ENCODE measurements at regions not wholly inside any gene's neighbourhood (a gene's known extent, or its start where the extent isn't known, plus 50 kb on each side); places are given as distances from the start of the nearest gene placed in this dataset.

- no peak for TF ChIP-seq PRDM4 (tag by site-specific recombination; IDR thresholded peaks at IDR 0.05)
- TF ChIP-seq CTCF (tag by site-specific recombination; IDR thresholded peaks at IDR 0.05) = no peak
- no peak for TF ChIP-seq BCL11A (tag by site-specific recombination; IDR thresholded peaks at IDR 0.05; ENCODE audit: low read depth)
- TF ChIP-seq GLI4 (tag by site-specific recombination; IDR thresholded peaks at IDR 0.05) = no peak
- no peak for TF ChIP-seq ZNF274 (IDR thresholded peaks at IDR 0.05; ENCODE audit: low read length)
- TF ChIP-seq ZNF274 (tag by site-specific recombination; IDR thresholded peaks at IDR 0.05; ENCODE audit: borderline replicate concordance) = no peak
- TF ChIP-seq PATZ1 (tag by site-specific recombination; IDR thresholded peaks at IDR 0.05) = no peak
- TF ChIP-seq REST (tag by site-specific recombination; IDR thresholded peaks at IDR 0.05) = no peak
- TF ChIP-seq PBX3 (CRISPR knock-in tag; IDR thresholded peaks at IDR 0.05) = no peak
- no peak for TF ChIP-seq ZNF785 (tag by site-specific recombination; IDR thresholded peaks at IDR 0.05)
- no peak for TF ChIP-seq HOXA7 (CRISPR knock-in tag; IDR thresholded peaks at IDR 0.05; ENCODE audit: borderline replicate concordance)
- TF ChIP-seq PRDM10 (tag by site-specific recombination; IDR thresholded peaks at IDR 0.05) = no peak
- TF ChIP-seq ZNF747 (tag by site-specific recombination; IDR thresholded peaks at IDR 0.05) = no peak
- TF ChIP-seq ZBTB21 (tag by site-specific recombination; IDR thresholded peaks at IDR 0.05) = no peak
Measured at GRCh38 chr2:219916726-219917440, 289.5 kb downstream of the SLC4A3 start.
